GM20000 (cell line): ENCODE measurements at regions not wholly inside any gene's neighbourhood (a gene's known extent, or its start where the extent isn't known, plus 50 kb on each side); places are given as distances from the start of the nearest gene placed in this dataset.

Experiments used
- DNase-seq: peaks from one replicate; pipeline ENCODE4 v3.0.0; 2012; ENCODE audit warnings: low spot score
- CTCF ChIP-seq: IDR thresholded peaks from 2 replicates; pipeline ENCODE4 v1.5.1; 2012; ENCODE audit warnings: mild to moderate bottlenecking, control low read depth; ENCODE audit errors: extremely low read depth, missing control alignments

DNA sequence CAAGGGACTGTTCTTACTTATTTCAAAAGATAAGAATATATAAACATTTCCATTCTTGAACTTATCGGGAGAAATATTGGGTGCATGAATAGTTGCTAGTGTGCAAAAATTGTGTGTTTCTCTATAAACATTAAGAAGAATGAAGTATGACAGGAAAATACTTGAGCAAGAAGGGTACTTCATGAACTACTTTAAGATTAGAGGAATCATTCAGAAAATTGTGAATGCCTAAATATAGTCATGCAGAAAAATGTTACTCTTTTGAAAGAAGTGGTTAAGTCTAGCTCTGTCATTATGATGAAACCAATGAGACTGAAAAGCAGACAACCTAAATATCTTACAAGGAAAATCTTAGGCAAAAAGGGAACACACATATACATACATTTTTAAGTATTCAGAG lies 207.8 kb upstream of the PCDH18 start:
- TF ChIP-seq CTCF, result no peak
- no peak for DNase-seq

DNA sequence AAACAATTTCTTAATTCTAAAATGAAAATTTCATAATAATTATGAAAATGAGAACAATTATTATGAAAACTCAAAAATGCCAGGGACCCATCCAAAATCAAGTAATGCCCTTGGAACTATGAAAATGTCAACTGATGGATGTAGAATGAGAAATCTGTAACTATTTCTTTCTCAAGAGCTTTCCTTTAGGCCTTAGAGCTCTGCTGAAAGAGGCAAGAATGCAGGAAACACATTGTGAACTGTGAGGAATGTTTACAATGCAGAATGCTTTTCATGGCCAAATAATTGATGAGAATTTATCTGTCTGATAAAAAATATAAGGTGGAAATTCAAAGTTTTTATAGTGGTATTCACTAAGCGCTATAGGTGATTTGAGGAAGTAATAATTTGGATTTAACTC lies 207.1 kb upstream of the PCDH18 start:
- TF ChIP-seq CTCF, result no peak
- no peak for DNase-seq

GRCh38 chr4:137738375-137738990 lies 206.2 kb upstream of the PCDH18 start:
- no peak for DNase-seq
- no peak for TF ChIP-seq CTCF

DNA sequence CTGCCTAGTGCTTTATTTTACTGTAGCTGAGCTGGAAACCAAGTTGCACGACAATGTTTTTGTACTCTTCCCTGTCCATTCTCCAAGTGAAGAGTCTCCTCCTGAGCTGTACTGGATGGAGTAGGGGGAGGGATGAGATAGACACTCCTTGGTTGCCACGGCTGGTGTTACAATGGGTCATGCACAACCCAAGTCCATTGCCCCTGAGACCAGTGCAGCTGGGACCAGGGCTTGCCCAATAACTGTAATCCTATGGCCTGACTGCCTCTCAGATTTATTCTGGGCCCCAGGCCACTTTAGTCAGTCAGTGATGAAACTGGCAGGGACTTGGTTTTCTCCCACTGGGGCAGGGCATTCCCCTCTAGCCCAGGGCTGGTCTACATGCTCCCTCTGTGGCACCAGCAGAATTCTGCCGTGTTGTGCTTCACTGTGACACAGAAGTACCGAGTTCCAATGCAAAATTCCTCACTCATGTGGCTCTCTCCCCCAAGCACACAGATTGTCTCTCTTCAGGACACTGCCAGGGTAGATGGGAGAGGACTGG lies 203.3 kb upstream of the PCDH18 start:
- TF ChIP-seq CTCF, result no peak
- no peak for DNase-seq

- TF ChIP-seq CTCF, result peak; percentile 19
- DNase-seq, result peak; percentile 29
Observed at GRCh38 chr4:137733174-137734141, 201.2 kb upstream of the PCDH18 start.

DNA sequence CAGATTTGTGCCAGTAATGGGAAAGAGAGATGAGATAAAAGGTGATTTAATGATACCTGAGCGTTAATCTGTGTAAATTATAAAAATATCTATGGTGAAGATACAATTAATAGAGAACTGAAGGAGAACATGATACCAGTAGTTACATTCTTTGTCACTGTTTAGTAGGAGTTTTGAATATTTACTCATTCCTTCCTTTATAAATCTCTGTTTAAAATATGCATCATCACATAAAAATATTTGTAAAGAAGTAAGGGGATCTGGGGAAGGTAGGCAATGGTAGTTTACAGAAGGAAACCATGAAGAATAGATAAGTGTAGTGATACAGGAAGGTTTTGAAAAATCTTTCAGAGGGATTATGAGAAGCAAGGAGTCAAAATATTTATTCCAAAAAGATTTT lies 190.6 kb upstream of the PCDH18 start:
- no peak for DNase-seq
- no peak for TF ChIP-seq CTCF

DNA sequence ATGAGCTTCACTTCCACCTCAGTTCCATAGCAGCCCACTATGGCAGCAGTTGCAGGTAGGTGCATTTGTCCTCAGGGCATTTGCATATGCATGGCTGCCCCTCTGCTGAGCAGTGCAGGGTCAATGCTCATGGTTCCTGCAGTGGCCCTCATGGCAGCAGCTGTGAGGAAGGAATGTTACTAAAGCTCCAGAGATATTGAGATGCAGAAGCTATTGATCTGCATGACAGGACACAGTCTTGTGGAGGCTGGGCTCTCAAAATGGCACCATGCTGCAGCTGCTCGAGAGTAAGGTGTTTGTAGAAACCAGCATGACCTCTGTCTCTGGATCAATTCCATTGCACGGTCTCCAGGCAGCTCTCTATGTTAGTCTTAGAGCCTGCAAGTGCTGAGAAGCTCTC lies 179.2 kb upstream of the PCDH18 start:
- TF ChIP-seq CTCF, result no peak
- DNase-seq, result no peak
